HG03469 (cell line): ENCODE measurements at regions not wholly inside any gene's neighbourhood (a gene's known extent, or its start where the extent isn't known, plus 50 kb on each side); places are given as distances from the start of the nearest gene placed in this dataset.
"Not testable (repeated sequence)": the region's sequence is repeated elsewhere in the genome, so short reads cannot be mapped to it uniquely, and the experiment has no call there.

Experiments
- ATAC-seq: cut with Tn5 transposase; IDR thresholded peaks from one replicate; pipeline ENCODE4 v1.9.1; 2021; ENCODE audit warnings: mild to moderate bottlenecking, moderate library complexity, moderate number of reproducible peaks; ENCODE audit not compliant: unreplicated experiment

GRCh38 chr11:38751421-38751820 is 2153.4 kb upstream of the RAG2 start:
- ATAC-seq, result no peak

- not testable (repeated sequence) for ATAC-seq
Observed at GRCh38 chr11:38746516-38746915, 2148.5 kb upstream of the RAG2 start.

GRCh38 chr11:38723361-38723760 is 2125.3 kb upstream of the RAG2 start:
- ATAC-seq, result no peak

GRCh38 chr11:38721586-38722315 is 2123.7 kb upstream of the RAG2 start:
- ATAC-seq, result no peak

- no peak for ATAC-seq
Observed at GRCh38 chr11:38718659-38719058, 2120.6 kb upstream of the RAG2 start.

- no peak for ATAC-seq
Observed at GRCh38 chr11:38718049-38718448, 2120.0 kb upstream of the RAG2 start.

GRCh38 chr11:38711110-38711509 is 2113.1 kb upstream of the RAG2 start:
- ATAC-seq, result no peak

GRCh38 chr11:38710262-38710661 is 2112.2 kb upstream of the RAG2 start:
- no peak for ATAC-seq

GRCh38 chr11:38700111-38700510 is 2102.1 kb upstream of the RAG2 start:
- ATAC-seq, result no peak

- no peak for ATAC-seq
Observed at GRCh38 chr11:38693306-38693705, 2095.3 kb upstream of the RAG2 start.

GRCh38 chr11:38690211-38690610 is 2092.2 kb upstream of the RAG2 start:
- not testable (repeated sequence) for ATAC-seq

- no peak for ATAC-seq
Observed at GRCh38 chr11:38687008-38687407, 2089.0 kb upstream of the RAG2 start.

GRCh38 chr11:38683484-38683883 is 2085.4 kb upstream of the RAG2 start:
- ATAC-seq, result no peak

- ATAC-seq, result no peak
Observed at GRCh38 chr11:38680746-38681145, 2082.7 kb upstream of the RAG2 start.

GRCh38 chr11:38680166-38680565 is 2082.1 kb upstream of the RAG2 start:
- no peak for ATAC-seq

- ATAC-seq, result no peak
Observed at GRCh38 chr11:38672445-38672844, 2074.4 kb upstream of the RAG2 start.

GRCh38 chr11:38667359-38667758 is 2069.3 kb upstream of the RAG2 start:
- no peak for ATAC-seq

GRCh38 chr11:38648604-38649003 is 2050.6 kb upstream of the RAG2 start:
- ATAC-seq, result no peak

GRCh38 chr11:38646382-38646781 is 2048.3 kb upstream of the RAG2 start:
- ATAC-seq, result no peak

- ATAC-seq, result no peak
Observed at GRCh38 chr11:38640854-38641253, 2042.8 kb upstream of the RAG2 start.

- no peak for ATAC-seq
Observed at GRCh38 chr11:38612701-38613100, 2014.7 kb upstream of the RAG2 start.

- ATAC-seq, result not testable (repeated sequence)
Observed at GRCh38 chr11:38601371-38601770, 2003.3 kb upstream of the RAG2 start.

- ATAC-seq, result no peak
Observed at GRCh38 chr11:38598418-38598817, 2000.4 kb upstream of the RAG2 start.
